ENCODE measurements at regions not wholly inside any gene's neighbourhood (a gene's known extent, or its start where the extent isn't known, plus 50 kb on each side); places are given as distances from the start of the nearest gene placed in this dataset.

GRCh38 chr10:44557596-44558191, 172.8 kb upstream of the CXCL12 start:
- no peak for TF ChIP-seq CTCF (IDR thresholded peaks at IDR 0.05; ENCODE audit: poor library complexity)
- TF ChIP-seq EZH2phosphoT487 (IDR thresholded peaks at IDR 0.05; ENCODE audit: low read depth, severe bottlenecking, unreplicated experiment), result no peak
- no peak for TF ChIP-seq EZH2 (IDR thresholded peaks at IDR 0.05; ENCODE audit: borderline replicate concordance)

All from hepatocyte (in vitro differentiated cells).